ENCODE measurements at regions not wholly inside any gene's neighbourhood (a gene's known extent, or its start where the extent isn't known, plus 50 kb on each side); places are given as distances from the start of the nearest gene placed in this dataset.

GRCh38 chr18:57853133-57853532 lies 50.0 kb upstream of the ATP8B1 start:
- TF ChIP-seq, protein P1, sequence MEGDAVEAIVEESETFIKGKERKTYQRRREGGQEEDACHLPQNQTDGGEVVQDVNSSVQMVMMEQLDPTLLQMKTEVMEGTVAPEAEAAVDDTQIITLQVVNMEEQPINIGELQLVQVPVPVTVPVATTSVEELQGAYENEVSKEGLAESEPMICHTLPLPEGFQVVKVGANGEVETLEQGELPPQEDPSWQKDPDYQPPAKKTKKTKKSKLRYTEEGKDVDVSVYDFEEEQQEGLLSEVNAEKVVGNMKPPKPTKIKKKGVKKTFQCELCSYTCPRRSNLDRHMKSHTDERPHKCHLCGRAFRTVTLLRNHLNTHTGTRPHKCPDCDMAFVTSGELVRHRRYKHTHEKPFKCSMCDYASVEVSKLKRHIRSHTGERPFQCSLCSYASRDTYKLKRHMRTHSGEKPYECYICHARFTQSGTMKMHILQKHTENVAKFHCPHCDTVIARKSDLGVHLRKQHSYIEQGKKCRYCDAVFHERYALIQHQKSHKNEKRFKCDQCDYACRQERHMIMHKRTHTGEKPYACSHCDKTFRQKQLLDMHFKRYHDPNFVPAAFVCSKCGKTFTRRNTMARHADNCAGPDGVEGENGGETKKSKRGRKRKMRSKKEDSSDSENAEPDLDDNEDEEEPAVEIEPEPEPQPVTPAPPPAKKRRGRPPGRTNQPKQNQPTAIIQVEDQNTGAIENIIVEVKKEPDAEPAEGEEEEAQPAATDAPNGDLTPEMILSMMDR (IDR thresholded peaks at IDR 0.05; ENCODE audit: control extremely low read depth in 1 of 3, insufficient read depth in 1 of 3, low read depth in 1 of 3, low read length in 3 of 3), result no peak
- TF ChIP-seq ZNF274 (IDR thresholded peaks at IDR 0.05; ENCODE audit: borderline replicate concordance, extremely low read depth, low read length) (no peak), POLR2A (IDR thresholded peaks at IDR 0.05; ENCODE audit: control extremely low read depth in 1 of 2, low read depth in 2 of 2, low read length in 2 of 2) (no peak)
